ENCODE measurements at regions not wholly inside any gene's neighbourhood (a gene's known extent, or its start where the extent isn't known, plus 50 kb on each side); places are given as distances from the start of the nearest gene placed in this dataset.
"Not testable (repeated sequence)": the region's sequence is repeated elsewhere in the genome, so short reads cannot be mapped to it uniquely, and the experiment has no call there.

DNA sequence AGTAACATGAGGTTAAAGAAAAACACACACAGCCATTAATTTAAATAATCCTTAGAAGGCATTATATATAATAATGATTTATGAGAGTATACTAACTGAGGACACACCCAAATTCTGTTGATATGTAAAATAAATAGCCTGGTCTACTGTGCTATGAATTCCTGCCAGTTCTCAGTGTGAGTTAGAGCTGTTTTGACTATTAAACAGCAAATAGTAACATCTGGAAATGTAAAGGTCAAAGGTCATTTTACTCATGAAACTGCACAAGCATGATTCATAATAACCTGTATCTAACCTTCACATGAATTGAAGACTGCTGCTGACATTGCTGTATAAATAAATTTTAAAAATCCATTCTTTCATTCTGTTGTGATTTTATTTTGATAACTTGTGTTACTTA, 966.7 kb downstream of the SLC6A15 start:
- ChIA-PET CTCF (no interaction called here), POLR2A (no interaction called here)
- DNase-seq: no peak
- no peak for ATAC-seq
- Mint-ChIP-seq H3K36me3 (ENCODE audit: low read depth) (no peaks in the 10 kb centered on the region), H3K27ac (no peak overlapping the region), H3K4me3 (no peak overlapping the region), H3K9me3 (ENCODE audit: insufficient read depth) (no peaks in the 10 kb centered on the region), H3K27me3 (ENCODE audit: low read depth) (no peaks in the 10 kb centered on the region), H3K4me1 (ENCODE audit: low read depth) (no peaks in the 10 kb centered on the region)

DNA sequence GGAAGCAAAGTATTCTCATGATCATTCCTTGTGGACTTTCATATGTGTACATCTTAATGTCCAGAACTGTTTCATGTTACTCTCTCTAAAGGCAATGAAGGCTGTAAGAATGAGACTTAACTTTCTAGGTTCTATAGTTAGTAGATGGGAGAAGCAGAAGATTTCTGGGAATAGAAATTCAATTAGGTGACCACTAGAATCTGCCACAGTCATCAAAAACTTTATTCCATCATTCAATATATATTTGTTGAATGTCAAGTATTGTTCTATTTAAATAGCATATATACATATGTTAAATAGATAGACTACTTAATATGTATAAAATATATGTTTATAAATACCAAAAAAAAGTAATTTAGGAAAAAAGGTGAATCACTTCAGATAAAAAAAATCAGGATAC, 972.9 kb downstream of the SLC6A15 start:
- ChIA-PET POLR2A (no interaction called here), CTCF (no interaction called here)
- Mint-ChIP-seq H3K4me3 (no peak overlapping the region), H3K4me1 (ENCODE audit: low read depth) (no peaks in the 10 kb centered on the region), H3K27me3 (ENCODE audit: low read depth) (no peaks in the 10 kb centered on the region), H3K27ac (no peak overlapping the region), H3K36me3 (ENCODE audit: low read depth) (no peaks in the 10 kb centered on the region), H3K9me3 (ENCODE audit: insufficient read depth) (no peaks in the 10 kb centered on the region)
- no peak for DNase-seq
- ATAC-seq: no peak

DNA sequence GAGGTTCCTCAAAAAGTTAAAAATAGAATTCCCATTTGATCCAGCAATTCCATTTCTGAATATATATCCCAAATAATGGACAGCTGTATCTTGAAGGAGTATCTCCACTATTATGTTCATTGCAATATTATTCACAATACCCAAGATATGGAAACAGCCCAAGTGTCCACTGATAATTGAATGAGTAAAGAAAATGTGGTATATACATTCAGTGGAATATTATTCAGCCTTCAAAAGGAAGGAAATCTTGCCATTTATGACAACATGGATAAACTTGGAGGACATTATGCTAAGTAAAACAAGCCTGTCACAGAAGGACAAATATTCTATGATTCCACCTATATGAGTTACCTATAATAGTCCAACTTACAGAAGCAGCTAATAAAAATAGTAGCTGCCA, 979.0 kb downstream of the SLC6A15 start:
- ChIA-PET POLR2A (no interaction called here), CTCF (no interaction called here)
- no peaks in the 10 kb centered on the region for H3K4me1 Mint-ChIP-seq (ENCODE audit: low read depth)
- H3K27me3 Mint-ChIP-seq (ENCODE audit: low read depth): no peaks in the 10 kb centered on the region
- H3K36me3 Mint-ChIP-seq (ENCODE audit: low read depth): no peaks in the 10 kb centered on the region
- no peaks in the 10 kb centered on the region for H3K9me3 Mint-ChIP-seq (ENCODE audit: insufficient read depth)
- H3K4me3 Mint-ChIP-seq: no peak overlapping the region
- ATAC-seq (no peak), DNase-seq (no peak)
- H3K27ac Mint-ChIP-seq: no peak overlapping the region

DNA sequence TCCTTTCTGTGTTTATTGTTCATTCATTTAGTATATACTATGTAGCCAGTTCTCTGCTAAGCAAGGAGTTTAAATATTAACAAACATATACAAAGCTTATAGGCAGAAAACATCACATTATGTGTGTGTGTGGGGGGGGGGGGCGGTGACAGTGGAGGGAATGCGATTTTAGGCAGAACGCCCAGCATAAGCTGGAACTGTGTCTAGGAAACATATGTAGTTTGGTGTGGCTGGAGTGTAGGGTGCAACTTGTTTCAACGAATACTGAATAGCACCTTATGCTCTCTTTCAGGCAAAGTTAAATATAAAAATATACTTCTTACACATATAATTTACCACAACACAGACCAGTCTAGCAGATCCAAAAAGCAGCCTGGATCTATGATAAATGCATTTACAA, 980.6 kb downstream of the SLC6A15 start:
- Mint-ChIP-seq H3K9me3 (ENCODE audit: insufficient read depth) (no peaks in the 10 kb centered on the region), H3K4me3 (no peak overlapping the region), H3K36me3 (ENCODE audit: low read depth) (no peaks in the 10 kb centered on the region), H3K27ac (no peak overlapping the region), H3K27me3 (ENCODE audit: low read depth) (no peaks in the 10 kb centered on the region), H3K4me1 (ENCODE audit: low read depth) (no peaks in the 10 kb centered on the region)
- CTCF ChIA-PET: no interaction called here
- POLR2A ChIA-PET: no interaction called here
- no peak for ATAC-seq
- no peak for DNase-seq

DNA sequence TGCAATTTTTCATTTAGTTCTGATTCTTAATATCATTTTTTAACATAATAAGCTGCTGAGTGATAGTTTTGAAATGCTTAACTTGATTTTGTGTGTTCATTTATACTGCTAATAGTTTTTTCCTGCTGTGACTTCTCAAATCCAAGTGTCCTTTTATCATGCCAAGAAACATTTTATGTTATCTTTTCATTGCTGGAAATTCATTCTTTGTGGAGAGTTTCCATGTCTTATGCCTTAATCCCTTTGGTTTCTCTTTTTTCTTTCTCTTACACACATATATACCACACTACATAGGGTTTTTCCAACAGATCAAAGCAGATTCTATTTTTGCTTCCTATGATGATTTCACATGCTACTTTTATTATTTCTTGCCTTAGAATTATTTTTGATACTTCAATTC, 981.1 kb downstream of the SLC6A15 start:
- Mint-ChIP-seq H3K36me3 (ENCODE audit: low read depth) (no peaks in the 10 kb centered on the region), H3K27ac (no peak overlapping the region), H3K4me3 (no peak overlapping the region), H3K27me3 (ENCODE audit: low read depth) (no peaks in the 10 kb centered on the region), H3K4me1 (ENCODE audit: low read depth) (no peaks in the 10 kb centered on the region), H3K9me3 (ENCODE audit: insufficient read depth) (no peaks in the 10 kb centered on the region)
- CTCF ChIA-PET: no interaction called here
- ATAC-seq: no peak
- POLR2A ChIA-PET: no interaction called here
- DNase-seq: no peak

DNA sequence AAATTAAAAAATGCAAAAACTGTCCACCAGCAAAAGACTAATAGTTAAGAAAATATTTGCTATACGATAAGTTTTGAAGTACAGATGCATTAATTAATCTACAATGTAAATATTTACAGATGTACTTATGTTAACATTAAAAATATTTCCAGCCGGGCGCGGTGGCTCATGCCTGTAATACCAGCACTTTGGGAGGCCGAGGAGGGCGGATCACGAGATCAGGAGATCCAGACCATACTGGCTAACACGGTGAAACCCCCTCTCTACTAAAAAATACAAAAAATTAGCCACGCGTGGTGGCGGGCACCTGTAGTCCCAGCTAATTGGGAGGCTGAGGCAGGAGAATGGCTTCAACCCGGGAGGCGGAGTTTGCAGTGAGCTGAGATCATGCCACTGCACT, 982.8 kb downstream of the SLC6A15 start:
- H3K27ac Mint-ChIP-seq; H3K4me1 Mint-ChIP-seq (ENCODE audit: low read depth); DNase-seq; H3K27me3 Mint-ChIP-seq (ENCODE audit: low read depth); H3K9me3 Mint-ChIP-seq (ENCODE audit: insufficient read depth); H3K4me3 Mint-ChIP-seq; POLR2A ChIA-PET; ATAC-seq; H3K36me3 Mint-ChIP-seq (ENCODE audit: low read depth): not testable (repeated sequence)
- CTCF ChIA-PET: interaction anchor here (0.6 kb wide), 1 partner anchor 1384 kb away, joined by 3 read pairs; no protein-coding TSS in a partner anchor

DNA sequence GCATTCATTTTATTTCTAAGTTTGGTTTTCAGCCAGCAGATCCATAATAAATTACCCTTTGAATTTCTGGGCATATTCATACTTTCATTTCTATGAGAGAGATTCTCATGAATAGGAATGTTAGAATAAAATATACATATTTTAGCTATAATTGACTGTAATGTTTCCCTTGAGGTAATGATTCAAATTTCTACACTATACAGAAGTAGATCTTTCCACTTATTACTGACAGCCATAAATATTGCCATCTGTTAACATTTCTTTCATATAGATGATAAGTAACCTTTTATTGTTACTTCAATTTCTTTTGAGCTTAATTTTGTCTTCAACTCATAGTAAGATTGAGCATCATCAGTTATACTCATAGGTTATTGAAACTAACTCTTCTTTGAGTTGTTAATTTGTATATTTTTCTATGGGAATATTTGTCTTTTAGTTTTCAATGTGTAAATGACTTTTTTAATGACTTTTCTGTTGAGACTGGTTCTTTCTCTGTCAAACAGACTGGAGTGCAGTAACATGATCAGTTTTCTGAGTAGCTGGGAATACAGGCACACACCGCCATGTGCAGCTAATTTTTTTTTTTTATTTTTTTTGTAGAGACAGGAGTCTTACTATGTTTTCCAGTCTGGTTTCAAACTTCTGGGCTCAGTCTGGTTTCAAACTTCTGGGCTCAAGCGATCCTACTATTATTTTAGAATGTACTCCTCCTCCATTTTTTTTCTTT, 991.6 kb downstream of the SLC6A15 start:
- ATAC-seq: no peak

DNA sequence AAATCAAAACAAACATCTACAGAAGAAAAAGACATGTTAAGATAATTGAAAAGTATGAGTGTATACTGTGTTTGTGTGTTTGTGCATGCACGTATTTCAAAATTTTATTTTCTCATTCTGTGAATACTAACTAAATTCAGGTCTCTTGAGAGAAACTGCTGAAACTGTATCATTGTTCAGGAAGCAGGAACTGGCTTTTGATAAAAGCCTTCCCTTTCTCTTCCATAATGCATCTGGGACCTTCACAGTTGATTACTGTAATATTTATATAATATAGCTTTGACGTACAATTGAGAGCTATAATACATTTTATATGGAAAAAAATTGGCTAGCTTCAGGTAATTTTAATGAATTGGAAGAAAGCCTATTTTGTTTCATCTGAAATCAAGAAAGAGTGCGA, 993.5 kb downstream of the SLC6A15 start:
- DNase-seq: no peak
- ChIA-PET POLR2A (no interaction called here), CTCF (no interaction called here)
- no peaks in the 10 kb centered on the region for H3K36me3 Mint-ChIP-seq (ENCODE audit: low read depth)
- no peaks in the 10 kb centered on the region for H3K4me1 Mint-ChIP-seq (ENCODE audit: low read depth)
- H3K27me3 Mint-ChIP-seq (ENCODE audit: low read depth): no peaks in the 10 kb centered on the region
- no peak for ATAC-seq
- H3K27ac Mint-ChIP-seq: no peak overlapping the region
- no peaks in the 10 kb centered on the region for H3K9me3 Mint-ChIP-seq (ENCODE audit: insufficient read depth)
- no peak overlapping the region for H3K4me3 Mint-ChIP-seq

More for the DNA sequence above, 991.6 kb downstream of the SLC6A15 start:
- no peaks in the 10 kb centered on the region for H3K27me3 Mint-ChIP-seq (ENCODE audit: low read depth)
- POLR2A ChIA-PET: no interaction called here
- no peaks in the 10 kb centered on the region for H3K36me3 Mint-ChIP-seq (ENCODE audit: low read depth)
- H3K27ac Mint-ChIP-seq: no peak overlapping the region
- CTCF ChIA-PET: no interaction called here
- no peaks in the 10 kb centered on the region for H3K4me1 Mint-ChIP-seq (ENCODE audit: low read depth)
- no peak overlapping the region for H3K4me3 Mint-ChIP-seq
- no peak for DNase-seq
- no peaks in the 10 kb centered on the region for H3K9me3 Mint-ChIP-seq (ENCODE audit: insufficient read depth)

DNA sequence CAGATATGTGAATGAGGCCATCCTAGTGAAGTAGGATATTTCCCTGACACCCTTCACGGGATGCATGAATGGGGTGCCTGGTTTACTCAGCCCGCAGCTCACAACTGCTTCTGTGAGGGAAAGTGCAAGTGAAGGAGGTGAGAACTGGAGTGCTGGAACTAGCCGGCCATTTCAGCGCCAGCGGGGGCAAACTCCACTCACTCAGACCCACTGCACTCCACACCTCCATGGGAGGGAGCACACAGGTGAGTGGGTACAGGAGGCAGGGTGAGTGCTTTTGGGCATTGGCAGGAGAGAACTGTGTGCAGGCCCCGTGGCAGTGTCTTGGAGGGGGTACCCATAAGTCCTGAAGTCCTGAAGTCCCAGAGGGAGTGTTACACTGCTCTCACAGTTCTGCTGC, 1008.4 kb downstream of the SLC6A15 start:
- H3K4me1 Mint-ChIP-seq (ENCODE audit: low read depth): no peaks in the 10 kb centered on the region
- no peak overlapping the region for H3K27ac Mint-ChIP-seq
- H3K36me3 Mint-ChIP-seq (ENCODE audit: low read depth): no peaks in the 10 kb centered on the region
- DNase-seq (no peak), ATAC-seq (no peak)
- H3K9me3 Mint-ChIP-seq (ENCODE audit: insufficient read depth): peaks cover 8% of the 10 kb centered on the region
- ChIA-PET CTCF (no interaction called here), POLR2A (no interaction called here)
- H3K27me3 Mint-ChIP-seq (ENCODE audit: low read depth): no peaks in the 10 kb centered on the region
- H3K4me3 Mint-ChIP-seq: no peak overlapping the region

DNA sequence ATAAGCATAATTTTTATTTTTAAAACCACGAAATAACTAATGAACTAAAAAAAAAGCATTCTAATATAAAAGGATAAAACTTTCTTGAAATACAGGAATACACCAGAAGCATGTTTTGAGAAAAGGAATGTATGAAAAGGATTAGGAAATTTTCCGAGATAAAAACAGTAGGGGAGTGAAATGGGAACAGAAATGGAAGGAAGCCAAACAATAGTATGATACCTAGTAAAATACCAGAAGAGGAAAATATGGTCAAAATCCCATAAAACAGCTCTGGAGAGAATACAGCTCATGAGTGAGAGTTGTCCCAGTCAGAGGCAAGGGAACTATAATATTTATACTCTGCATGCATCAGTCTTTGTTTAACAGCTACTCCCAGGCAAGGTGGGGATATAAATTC, 1016.2 kb downstream of the SLC6A15 start:
- ATAC-seq: no peak
- H3K27ac Mint-ChIP-seq: no peak overlapping the region
- no peaks in the 10 kb centered on the region for H3K27me3 Mint-ChIP-seq (ENCODE audit: low read depth)
- CTCF ChIA-PET: no interaction called here
- DNase-seq: no peak
- peaks cover 22% of the 10 kb centered on the region for H3K9me3 Mint-ChIP-seq (ENCODE audit: insufficient read depth)
- no peaks in the 10 kb centered on the region for H3K4me1 Mint-ChIP-seq (ENCODE audit: low read depth)
- H3K36me3 Mint-ChIP-seq (ENCODE audit: low read depth): no peaks in the 10 kb centered on the region
- H3K4me3 Mint-ChIP-seq: no peak overlapping the region
- POLR2A ChIA-PET: no interaction called here

DNA sequence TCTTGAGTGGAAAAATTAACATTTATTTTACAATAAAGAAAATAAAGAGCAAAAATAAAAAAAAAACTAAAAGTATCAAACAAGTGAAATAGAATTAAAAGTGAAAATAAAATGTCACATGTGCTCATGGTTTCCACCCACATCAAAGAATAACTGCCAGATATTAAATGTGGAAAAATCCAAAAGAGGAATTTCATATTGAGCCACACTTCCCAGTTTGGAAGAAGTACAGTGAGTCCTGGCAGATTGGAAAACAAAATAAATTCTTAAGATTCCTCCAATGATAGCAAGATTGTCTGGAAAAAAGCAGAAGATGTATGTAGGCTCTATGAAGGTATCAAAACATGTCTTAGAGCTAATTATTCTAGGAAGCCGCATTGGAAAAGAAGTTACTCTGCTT, 1019.5 kb downstream of the SLC6A15 start:
- no peaks in the 10 kb centered on the region for H3K4me1 Mint-ChIP-seq (ENCODE audit: low read depth)
- CTCF ChIA-PET: no interaction called here
- H3K9me3 Mint-ChIP-seq (ENCODE audit: insufficient read depth): peaks cover 9% of the 10 kb centered on the region

DNA sequence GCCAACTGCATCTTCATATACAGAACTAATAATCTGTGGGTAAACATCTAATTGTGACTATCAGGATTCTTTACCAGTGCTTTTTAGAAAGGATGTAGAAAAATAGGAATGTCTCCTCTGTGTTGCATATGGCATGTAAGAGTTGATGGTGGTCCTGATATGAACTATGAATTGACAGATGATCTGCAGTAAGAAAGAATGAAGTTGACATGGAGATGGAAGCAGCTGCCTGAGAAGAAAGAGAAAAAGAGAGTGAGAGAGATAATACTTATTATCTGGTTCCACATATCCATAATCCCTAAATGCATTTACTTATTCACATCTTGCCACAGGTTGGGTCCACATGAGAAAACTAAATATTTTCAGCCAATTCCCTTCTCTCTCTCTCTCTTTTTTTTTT, 1022.9 kb downstream of the SLC6A15 start:
- Mint-ChIP-seq H3K4me1 (ENCODE audit: low read depth) (no peaks in the 10 kb centered on the region), H3K27me3 (ENCODE audit: low read depth) (no peaks in the 10 kb centered on the region), H3K4me3 (no peak overlapping the region), H3K9me3 (ENCODE audit: insufficient read depth) (peaks cover 6% of the 10 kb centered on the region), H3K27ac (no peak overlapping the region), H3K36me3 (ENCODE audit: low read depth) (no peaks in the 10 kb centered on the region)
- CTCF ChIA-PET: no interaction called here
- POLR2A ChIA-PET: no interaction called here
- DNase-seq (no peak), ATAC-seq (no peak)

More for the DNA sequence above, 1019.5 kb downstream of the SLC6A15 start:
- DNase-seq (no peak), ATAC-seq (no peak)
- POLR2A ChIA-PET: no interaction called here
- no peaks in the 10 kb centered on the region for H3K27me3 Mint-ChIP-seq (ENCODE audit: low read depth)
- H3K36me3 Mint-ChIP-seq (ENCODE audit: low read depth): no peaks in the 10 kb centered on the region
- no peak overlapping the region for H3K27ac Mint-ChIP-seq
- H3K4me3 Mint-ChIP-seq: no peak overlapping the region

DNA sequence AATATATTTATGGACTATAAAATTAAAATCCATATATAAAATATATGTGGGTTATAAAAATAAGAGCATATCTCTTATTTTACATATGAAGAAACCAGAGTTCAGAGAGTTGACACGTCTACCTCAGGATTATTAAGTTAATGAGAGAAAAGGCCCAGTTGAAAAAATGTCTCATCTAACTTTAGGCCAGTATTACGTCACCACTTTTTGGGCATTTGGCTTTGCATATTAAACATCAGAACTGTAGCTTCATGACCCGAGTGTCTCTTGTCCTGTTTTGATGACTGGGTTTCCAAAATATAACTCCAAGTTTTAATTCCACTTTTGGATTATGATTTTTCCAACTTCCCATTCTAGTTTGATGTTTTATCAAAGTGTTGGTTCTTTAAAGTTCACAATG, 1026.1 kb downstream of the SLC6A15 start:
- H3K36me3 Mint-ChIP-seq (ENCODE audit: low read depth): no peaks in the 10 kb centered on the region
- no peaks in the 10 kb centered on the region for H3K27me3 Mint-ChIP-seq (ENCODE audit: low read depth)
- ChIA-PET CTCF (no interaction called here), POLR2A (no interaction called here)
- no peak overlapping the region for H3K27ac Mint-ChIP-seq
- ATAC-seq (no peak), DNase-seq (no peak)
- no peaks in the 10 kb centered on the region for H3K4me1 Mint-ChIP-seq (ENCODE audit: low read depth)
- no peaks in the 10 kb centered on the region for H3K9me3 Mint-ChIP-seq (ENCODE audit: insufficient read depth)
- H3K4me3 Mint-ChIP-seq: no peak overlapping the region
